Esophagus muscularis mucosa (tissue), 4 donors: ENCODE measurements at regions not wholly inside any gene's neighbourhood (a gene's known extent, or its start where the extent isn't known, plus 50 kb on each side); places are given as distances from the start of the nearest gene placed in this dataset.

ENCODE experiments used
- DNase-seq: peaks from one replicate; pipeline ENCODE4 v3.0.0-alpha.2; 2017; ENCODE audit errors: extremely low spot score
- H3K27ac ChIP-seq, 4 donors: fragments of 200-600 bp; sonication (generic); replicated peaks in 1 of 4; 1 replicate in 3 of 4; 2 replicates in 1 of 4; pipeline ENCODE4 v1.5.1; 2016 to 2019; ENCODE audit warnings: mild to moderate bottlenecking in 1 of 4
- H3K27me3 ChIP-seq, 4 donors: fragments of 200-600 bp; sonication (generic); one replicate each; pipeline versions ENCODE4 v1.5.1 to v1.6.0; 2016 to 2019
- H3K36me3 ChIP-seq, 4 donors: fragments of 200-600 bp; sonication (generic); one replicate each; pipeline ENCODE4 v1.5.1; 2016 to 2019
- H3K4me1 ChIP-seq, 4 donors: fragments of 200-600 bp; sonication (generic); one replicate each; pipeline ENCODE4 v1.5.1; 2016 to 2019
- H3K4me3 ChIP-seq, 4 donors: fragments of 200-600 bp; sonication (generic); 1 replicate in 2 of 4; 2 replicates in 2 of 4; pipeline ENCODE4 v1.5.1; 2016 to 2019; ENCODE audit warnings: mild to moderate bottlenecking in 4 of 4, moderate library complexity in 1 of 4
- H3K9me3 ChIP-seq, 4 donors: fragments of 200-600 bp; sonication (generic); 1 replicate in 3 of 4; 2 replicates in 1 of 4; pipeline ENCODE4 v1.5.1; 2016 to 2019
- EP300 ChIP-seq: sonication (generic); formaldehyde crosslinking; IDR thresholded peaks from one replicate; pipeline ENCODE4 v1.6.1; 2017; ENCODE audit warnings: antibody characterized with exemption
- POLR2A ChIP-seq: fragments of 450-650 bp; IDR thresholded peaks from one replicate; pipeline ENCODE4 v1.6.1; 2017; ENCODE audit warnings: antibody characterized with exemption, moderate library complexity, mild to moderate bottlenecking, low read depth
- POLR2AphosphoS5 ChIP-seq, 2 donors: sonication (generic); formaldehyde crosslinking; IDR thresholded peaks; one replicate each; pipeline ENCODE4 v1.6.1; 2017; ENCODE audit warnings: antibody characterized with exemption in 2 of 2
- WGBS: methylation state at CpG from one replicate; pipeline ENCODE4 v1.1.5; 2018; 5-methylcytosine and 5-hydroxymethylcytosine counted together
- intact Hi-C: fragments of 100-400 bp; cut with DNase I; formaldehyde crosslinking; loops from one replicate; pipeline ENCODE4 v1.15.1; 2023
- TF ChIP-seq, protein P1 (sequence below), 3 experiments: fragments of 200-600 bp in 2 of 3; fragments of 450-650 bp in 1 of 3; sonication (generic) in 2 of 3; IDR thresholded peaks; one replicate each; pipeline ENCODE4 v1.5.1; 2017 to 2019; ENCODE audit warnings: antibody characterized with exemption in 3 of 3, mild to moderate bottlenecking in 2 of 3, moderate library complexity in 1 of 3

DNA sequence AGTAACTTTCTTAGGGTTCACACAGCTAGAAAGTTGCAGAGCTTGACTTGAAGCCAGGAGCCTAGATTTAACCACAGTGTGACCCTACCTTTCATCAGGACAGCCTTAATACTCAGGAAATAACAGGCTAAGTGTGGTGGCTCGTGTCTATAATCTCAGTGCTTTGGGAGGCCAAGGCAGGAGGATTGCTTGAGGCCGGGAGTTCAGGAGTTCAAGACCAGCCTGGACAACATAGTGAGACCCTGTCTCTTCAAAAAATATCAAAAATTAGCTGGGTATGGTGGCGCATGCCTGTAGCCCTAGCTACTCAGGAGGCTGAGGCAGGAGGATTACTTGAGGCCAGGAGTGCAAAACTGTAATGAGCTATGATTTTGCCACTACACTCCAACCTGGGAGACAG is 681.1 kb downstream of the MAT2B start:
- H3K4me1 ChIP-seq: peaks cover 0 to 6% (median 1%) of the 10 kb centered on the region in 4 donors
- WGBS: 78% methylated on average over 3 of the region's 3 CpGs
- no peaks in the 10 kb centered on the region for H3K9me3 ChIP-seq
- H3K4me3 ChIP-seq: no peak overlapping the region
- intact Hi-C loops: no loop called here
- H3K27ac ChIP-seq: no peak overlapping the region
- TF ChIP-seq POLR2A (no peak), POLR2AphosphoS5 (IDR thresholded peaks at IDR 0.05) (no peak), EP300 (no peak)
- TF ChIP-seq, protein P1, sequence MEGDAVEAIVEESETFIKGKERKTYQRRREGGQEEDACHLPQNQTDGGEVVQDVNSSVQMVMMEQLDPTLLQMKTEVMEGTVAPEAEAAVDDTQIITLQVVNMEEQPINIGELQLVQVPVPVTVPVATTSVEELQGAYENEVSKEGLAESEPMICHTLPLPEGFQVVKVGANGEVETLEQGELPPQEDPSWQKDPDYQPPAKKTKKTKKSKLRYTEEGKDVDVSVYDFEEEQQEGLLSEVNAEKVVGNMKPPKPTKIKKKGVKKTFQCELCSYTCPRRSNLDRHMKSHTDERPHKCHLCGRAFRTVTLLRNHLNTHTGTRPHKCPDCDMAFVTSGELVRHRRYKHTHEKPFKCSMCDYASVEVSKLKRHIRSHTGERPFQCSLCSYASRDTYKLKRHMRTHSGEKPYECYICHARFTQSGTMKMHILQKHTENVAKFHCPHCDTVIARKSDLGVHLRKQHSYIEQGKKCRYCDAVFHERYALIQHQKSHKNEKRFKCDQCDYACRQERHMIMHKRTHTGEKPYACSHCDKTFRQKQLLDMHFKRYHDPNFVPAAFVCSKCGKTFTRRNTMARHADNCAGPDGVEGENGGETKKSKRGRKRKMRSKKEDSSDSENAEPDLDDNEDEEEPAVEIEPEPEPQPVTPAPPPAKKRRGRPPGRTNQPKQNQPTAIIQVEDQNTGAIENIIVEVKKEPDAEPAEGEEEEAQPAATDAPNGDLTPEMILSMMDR (IDR thresholded peaks at IDR 0.05): no peak
- DNase-seq: no peak
- no peaks in the 10 kb centered on the region for H3K36me3 ChIP-seq
- no peaks in the 10 kb centered on the region for H3K27me3 ChIP-seq

DNA sequence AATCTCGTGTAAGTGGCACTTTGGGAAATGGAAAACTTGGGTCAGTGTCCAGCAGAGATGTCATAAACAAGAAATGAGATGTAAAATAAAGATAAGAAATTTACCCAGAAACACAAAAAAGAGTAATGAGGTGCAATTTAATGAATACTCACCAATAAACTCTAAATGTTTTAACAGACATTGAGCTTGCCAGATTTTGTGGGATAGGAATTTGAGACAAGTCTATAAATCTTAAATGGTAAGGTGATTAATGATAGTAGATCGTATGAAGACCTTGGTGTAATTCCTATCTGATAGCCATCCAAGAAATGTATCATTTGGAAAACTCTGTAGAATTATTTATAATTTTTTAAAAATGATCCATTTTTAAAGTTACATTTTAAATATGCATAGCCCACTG is 682.4 kb downstream of the MAT2B start:
- H3K4me1 ChIP-seq: peaks cover 0 to 10% (median 1%) of the 10 kb centered on the region in 4 donors
- H3K9me3 ChIP-seq: no peaks in the 10 kb centered on the region
- intact Hi-C loops: no loop called here
- H3K4me3 ChIP-seq: no peak overlapping the region
- TF ChIP-seq POLR2AphosphoS5 (IDR thresholded peaks at IDR 0.05): no peak
- no peak for TF ChIP-seq EP300
- TF ChIP-seq POLR2A: no peak
- TF ChIP-seq, protein P1 (IDR thresholded peaks at IDR 0.05): no peak
- H3K36me3 ChIP-seq: no peaks in the 10 kb centered on the region
- 56% methylated on average over 2 of the region's 2 CpGs for WGBS
- no peaks in the 10 kb centered on the region for H3K27me3 ChIP-seq
- no peak overlapping the region for H3K27ac ChIP-seq
- DNase-seq: no peak

DNA sequence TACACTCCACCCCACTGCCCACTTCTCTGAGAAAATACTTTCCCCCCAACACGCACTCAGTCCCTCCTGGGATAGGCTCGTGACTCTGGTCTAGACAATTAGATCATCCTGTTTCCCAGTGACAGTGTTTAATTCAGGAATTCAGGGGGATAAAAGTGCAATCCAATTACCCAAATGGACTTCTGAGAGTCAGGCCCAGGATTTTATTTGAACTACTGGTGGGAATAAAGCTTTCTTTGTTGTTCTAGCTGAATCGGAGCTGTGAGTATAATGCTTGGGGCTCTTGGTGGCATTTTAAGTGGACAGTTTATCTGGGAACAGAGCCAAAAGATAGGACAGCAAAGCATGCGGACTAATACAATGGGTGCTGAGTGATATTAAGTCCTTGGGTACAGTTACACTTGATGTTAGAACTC is 683.3 kb downstream of the MAT2B start:
- Histone ChIP-seq H3K4me3 (no peak overlapping the region), H3K9me3 (no peaks in the 10 kb centered on the region), H3K36me3 (no peaks in the 10 kb centered on the region), H3K27ac (no peak overlapping the region), H3K27me3 (no peaks in the 10 kb centered on the region), H3K4me1 (peaks cover 0 to 10% (median 1%) of the 10 kb centered on the region in 4 donors)
- TF ChIP-seq EP300: no peak
- intact Hi-C loops: no loop called here
- no peak for DNase-seq
- 75% methylated on average over 4 of the region's 4 CpGs for WGBS

DNA sequence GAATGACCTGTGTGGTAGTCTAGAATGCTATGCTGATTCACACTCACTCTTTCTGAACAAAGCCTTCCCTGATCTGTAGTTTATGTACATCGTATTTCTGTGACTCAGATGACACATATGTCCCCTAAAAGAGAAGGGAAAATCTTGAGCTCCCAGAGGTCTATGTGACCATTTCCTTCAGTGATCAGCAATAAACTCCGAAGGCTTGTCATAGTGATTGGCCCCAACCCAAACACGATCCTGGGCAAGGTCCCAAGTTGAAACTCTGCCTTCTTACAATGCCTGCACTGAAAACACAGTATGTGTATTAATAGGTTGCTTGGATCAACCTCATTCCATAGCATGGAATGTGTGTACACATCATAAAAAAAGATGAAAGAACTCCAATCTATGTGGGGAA is 685.8 kb downstream of the MAT2B start:
- Histone ChIP-seq H3K27ac (no peak overlapping the region), H3K4me3 (no peak overlapping the region), H3K27me3 (no peaks in the 10 kb centered on the region), H3K4me1 (peaks cover 0 to 10% (median 1%) of the 10 kb centered on the region in 4 donors), H3K9me3 (no peaks in the 10 kb centered on the region), H3K36me3 (no peaks in the 10 kb centered on the region)
- TF ChIP-seq POLR2AphosphoS5 (IDR thresholded peaks at IDR 0.05): no peak
- TF ChIP-seq EP300: no peak
- TF ChIP-seq, protein P1 (IDR thresholded peaks at IDR 0.05): no peak
- TF ChIP-seq POLR2A: no peak
- WGBS: 37% methylated on average over 3 of the region's 3 CpGs
- intact Hi-C loops: no loop called here
- DNase-seq: no peak

DNA sequence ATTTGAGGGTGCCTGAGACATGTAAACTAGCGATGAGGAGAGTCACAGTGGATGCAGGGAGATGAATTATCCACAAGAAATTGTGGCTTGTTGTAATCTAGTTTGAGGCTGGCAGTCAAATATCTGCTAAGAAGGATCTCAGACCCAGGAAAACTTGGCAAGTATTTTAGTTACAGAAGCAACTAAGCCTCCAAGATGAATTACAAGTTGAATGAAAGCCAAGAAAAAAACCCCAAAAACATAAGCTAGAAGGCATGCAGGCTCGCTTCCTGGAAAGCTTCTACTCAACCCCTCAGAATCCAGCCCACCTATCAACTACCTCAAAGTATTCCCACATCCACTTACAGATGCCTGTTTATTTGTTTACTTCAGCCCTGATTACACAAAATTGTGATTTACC is 696.9 kb downstream of the MAT2B start:
- intact Hi-C loops: no loop called here
- no peaks in the 10 kb centered on the region for H3K4me1 ChIP-seq
- no peaks in the 10 kb centered on the region for H3K36me3 ChIP-seq
- no peaks in the 10 kb centered on the region for H3K27me3 ChIP-seq
- 32% methylated on average over 2 of the region's 2 CpGs for WGBS
- TF ChIP-seq POLR2A: no peak
- no peak for TF ChIP-seq EP300
- TF ChIP-seq, protein P1 (IDR thresholded peaks at IDR 0.05): no peak
- TF ChIP-seq POLR2AphosphoS5 (IDR thresholded peaks at IDR 0.05): no peak
- no peak for DNase-seq
- H3K9me3 ChIP-seq: peaks cover 0 to 4% (median 0%) of the 10 kb centered on the region in 4 donors
- no peak overlapping the region for H3K4me3 ChIP-seq
- no peak overlapping the region for H3K27ac ChIP-seq
